ENCODE measurements at regions not wholly inside any gene's neighbourhood (a gene's known extent, or its start where the extent isn't known, plus 50 kb on each side); places are given as distances from the start of the nearest gene placed in this dataset.

DNA sequence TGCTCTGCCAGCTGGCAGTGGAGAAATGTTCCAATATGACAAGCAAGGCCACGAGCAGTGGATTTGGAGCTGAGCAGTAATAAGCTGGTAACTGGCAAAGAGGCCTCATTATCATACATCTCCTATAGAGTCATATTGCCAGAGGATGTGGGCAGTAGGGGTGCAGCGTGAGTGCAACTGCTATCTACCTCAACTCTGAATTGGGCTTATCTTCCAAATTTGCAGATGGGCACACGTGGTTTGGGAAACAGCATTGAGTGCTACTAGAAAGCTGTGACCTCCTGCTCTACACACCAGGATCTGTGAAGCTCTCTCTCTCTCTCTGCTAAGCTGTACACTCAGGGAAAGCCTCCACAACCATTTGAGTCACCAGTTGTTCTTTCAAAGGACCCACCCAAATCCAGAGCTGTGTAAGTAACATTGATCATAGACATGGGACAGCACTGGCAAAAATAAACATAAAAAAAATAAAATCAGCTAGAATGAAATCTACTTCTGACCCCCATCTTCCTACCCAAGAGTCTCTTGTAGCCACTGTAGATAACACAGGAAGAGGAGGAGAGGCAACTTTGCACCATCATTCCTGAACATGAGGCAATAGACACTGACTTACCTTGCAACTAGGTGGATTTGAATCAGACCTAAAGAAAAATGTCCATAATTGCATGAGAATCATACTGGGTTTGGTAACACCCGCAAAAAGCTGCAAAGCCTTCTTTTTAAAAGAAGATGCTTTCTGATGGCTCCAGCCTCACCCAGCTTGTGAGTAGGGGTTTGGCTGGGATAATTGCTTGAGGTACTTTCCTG is 82.9 kb upstream of the THBS1 start:
- H3K36me3 ChIP-seq (ENCODE audit: control insufficient read depth, low read length), result no peaks in the 10 kb centered on the region
- H4K20me1 ChIP-seq (ENCODE audit: control insufficient read depth, insufficient read depth, low read depth, low read length), result no peaks in the 10 kb centered on the region
- no peaks in the 10 kb centered on the region for H3F3A ChIP-seq (ENCODE audit: control insufficient read depth, insufficient read depth)
- no peaks in the 10 kb centered on the region for H3K27me3 ChIP-seq (ENCODE audit: control insufficient read depth, low read length)
- H3K4me2 ChIP-seq (ENCODE audit: low read length), result no peak overlapping the region
- H3K27ac ChIP-seq (ENCODE audit: low read depth, low read length), result no peak overlapping the region
- no peaks in the 10 kb centered on the region for H3K4me1 ChIP-seq (ENCODE audit: control insufficient read depth, low read length)
- H3K9me2 ChIP-seq (replicated peaks; ENCODE audit: control insufficient read depth, low read length), result no peaks in the 10 kb centered on the region
- no peak for TF ChIP-seq EZH2phosphoT487 (IDR thresholded peaks at IDR 0.05; ENCODE audit: borderline replicate concordance, low read length)
- TF ChIP-seq, protein P1, sequence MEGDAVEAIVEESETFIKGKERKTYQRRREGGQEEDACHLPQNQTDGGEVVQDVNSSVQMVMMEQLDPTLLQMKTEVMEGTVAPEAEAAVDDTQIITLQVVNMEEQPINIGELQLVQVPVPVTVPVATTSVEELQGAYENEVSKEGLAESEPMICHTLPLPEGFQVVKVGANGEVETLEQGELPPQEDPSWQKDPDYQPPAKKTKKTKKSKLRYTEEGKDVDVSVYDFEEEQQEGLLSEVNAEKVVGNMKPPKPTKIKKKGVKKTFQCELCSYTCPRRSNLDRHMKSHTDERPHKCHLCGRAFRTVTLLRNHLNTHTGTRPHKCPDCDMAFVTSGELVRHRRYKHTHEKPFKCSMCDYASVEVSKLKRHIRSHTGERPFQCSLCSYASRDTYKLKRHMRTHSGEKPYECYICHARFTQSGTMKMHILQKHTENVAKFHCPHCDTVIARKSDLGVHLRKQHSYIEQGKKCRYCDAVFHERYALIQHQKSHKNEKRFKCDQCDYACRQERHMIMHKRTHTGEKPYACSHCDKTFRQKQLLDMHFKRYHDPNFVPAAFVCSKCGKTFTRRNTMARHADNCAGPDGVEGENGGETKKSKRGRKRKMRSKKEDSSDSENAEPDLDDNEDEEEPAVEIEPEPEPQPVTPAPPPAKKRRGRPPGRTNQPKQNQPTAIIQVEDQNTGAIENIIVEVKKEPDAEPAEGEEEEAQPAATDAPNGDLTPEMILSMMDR (IDR thresholded peaks at IDR 0.05; ENCODE audit: low read depth, low read length, poor library complexity, severe bottlenecking), result no peak
- no peak overlapping the region for H3K4me3 ChIP-seq (ENCODE audit: low read length)
- H3K79me2 ChIP-seq (ENCODE audit: control insufficient read depth, low read length), result no peaks in the 10 kb centered on the region
- no peaks in the 10 kb centered on the region for H3K9me3 ChIP-seq (ENCODE audit: control insufficient read depth, insufficient read depth, low read length)

DNA sequence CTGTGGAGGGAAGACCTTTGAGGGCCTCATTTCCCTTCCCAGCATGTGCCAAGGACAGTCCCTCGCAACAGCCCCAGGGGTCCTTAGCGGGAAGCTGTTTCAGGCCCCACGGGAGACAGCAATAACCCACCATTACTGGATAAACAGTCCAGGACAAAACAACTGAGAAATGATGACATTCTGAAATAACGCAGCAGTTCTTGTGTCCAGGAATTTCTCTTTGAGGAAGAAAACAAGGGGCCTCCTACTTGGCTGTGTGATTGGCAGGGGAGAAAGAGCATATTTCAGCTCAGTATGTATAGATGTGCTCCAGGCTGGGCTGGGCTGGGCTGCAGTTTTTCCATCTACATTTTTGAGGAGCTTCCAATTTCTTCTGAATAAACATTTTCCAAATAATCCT is 82.2 kb upstream of the THBS1 start:
- no peaks in the 10 kb centered on the region for H3K27me3 ChIP-seq (ENCODE audit: control insufficient read depth, low read length)
- no peaks in the 10 kb centered on the region for H3K79me2 ChIP-seq (ENCODE audit: control insufficient read depth, low read length)
- no peaks in the 10 kb centered on the region for H4K20me1 ChIP-seq (ENCODE audit: control insufficient read depth, insufficient read depth, low read depth, low read length)
- H3K9me3 ChIP-seq (ENCODE audit: control insufficient read depth, insufficient read depth, low read length), result no peaks in the 10 kb centered on the region
- no peaks in the 10 kb centered on the region for H3K9me2 ChIP-seq (replicated peaks; ENCODE audit: control insufficient read depth, low read length)
- H3K4me2 ChIP-seq (ENCODE audit: low read length), result no peak overlapping the region
- no peak for TF ChIP-seq EZH2phosphoT487 (IDR thresholded peaks at IDR 0.05; ENCODE audit: borderline replicate concordance, low read length)
- TF ChIP-seq, protein P1 (IDR thresholded peaks at IDR 0.05; ENCODE audit: low read depth, low read length, poor library complexity, severe bottlenecking), result no peak
- H3K4me1 ChIP-seq (ENCODE audit: control insufficient read depth, low read length), result no peaks in the 10 kb centered on the region
- H3K36me3 ChIP-seq (ENCODE audit: control insufficient read depth, low read length), result no peaks in the 10 kb centered on the region
- H3K4me3 ChIP-seq (ENCODE audit: low read length), result no peak overlapping the region
- H3K27ac ChIP-seq (ENCODE audit: low read depth, low read length), result no peak overlapping the region
- H3F3A ChIP-seq (ENCODE audit: control insufficient read depth, insufficient read depth), result no peaks in the 10 kb centered on the region

DNA sequence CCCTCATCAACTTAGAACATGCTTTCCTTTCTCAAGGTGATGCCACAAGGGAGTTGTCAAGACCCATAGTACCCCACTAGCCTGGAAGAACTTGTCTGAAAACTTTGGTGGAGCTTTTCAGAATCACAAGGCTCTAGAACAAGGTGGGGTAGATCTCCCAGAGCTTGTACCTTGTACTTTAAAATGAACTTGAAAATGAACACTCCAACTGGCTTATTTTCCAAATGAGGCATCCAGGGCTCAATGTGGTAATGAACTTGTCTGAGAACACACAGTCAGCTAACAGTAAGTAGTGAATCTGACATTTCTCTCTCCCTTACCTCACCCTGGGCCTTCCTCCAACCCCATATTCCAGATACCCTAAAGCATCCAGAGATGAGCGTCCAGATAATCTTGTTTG is 81.8 kb upstream of the THBS1 start:
- Histone ChIP-seq H3K4me2 (ENCODE audit: low read length) (no peak overlapping the region), H3K9me2 (replicated peaks; ENCODE audit: control insufficient read depth, low read length) (no peaks in the 10 kb centered on the region), H3F3A (ENCODE audit: control insufficient read depth, insufficient read depth) (no peaks in the 10 kb centered on the region), H4K20me1 (ENCODE audit: control insufficient read depth, insufficient read depth, low read depth, low read length) (no peaks in the 10 kb centered on the region), H3K4me1 (ENCODE audit: control insufficient read depth, low read length) (no peaks in the 10 kb centered on the region), H3K27ac (ENCODE audit: low read depth, low read length) (no peak overlapping the region), H3K9me3 (ENCODE audit: control insufficient read depth, insufficient read depth, low read length) (no peaks in the 10 kb centered on the region), H3K36me3 (ENCODE audit: control insufficient read depth, low read length) (no peaks in the 10 kb centered on the region), H3K27me3 (ENCODE audit: control insufficient read depth, low read length) (no peaks in the 10 kb centered on the region), H3K4me3 (ENCODE audit: low read length) (no peak overlapping the region), H3K79me2 (ENCODE audit: control insufficient read depth, low read length) (no peaks in the 10 kb centered on the region)
- TF ChIP-seq EZH2phosphoT487 (IDR thresholded peaks at IDR 0.05; ENCODE audit: borderline replicate concordance, low read length), result no peak
- TF ChIP-seq, protein P1 (IDR thresholded peaks at IDR 0.05; ENCODE audit: low read depth, low read length, poor library complexity, severe bottlenecking), result no peak
